HG03064 (cell line): ENCODE measurements at regions not wholly inside any gene's neighbourhood (a gene's known extent, or its start where the extent isn't known, plus 50 kb on each side); places are given as distances from the start of the nearest gene placed in this dataset.
"Not testable (repeated sequence)": the region's sequence is repeated elsewhere in the genome, so short reads cannot be mapped to it uniquely, and the experiment has no call there.

Experiments used
- ATAC-seq: cut with Tn5 transposase; IDR thresholded peaks from one replicate; pipeline ENCODE4 v1.9.1; 2021; ENCODE audit warnings: low read depth; ENCODE audit not compliant: unreplicated experiment

- not testable (repeated sequence) for ATAC-seq
Measured at GRCh38 chr6:63006018-63006417, 205.3 kb upstream of the FKBP1C start.

- ATAC-seq, result not testable (repeated sequence)
Measured at GRCh38 chr6:63010962-63011361, 200.3 kb upstream of the FKBP1C start.

- no peak for ATAC-seq
Measured at GRCh38 chr6:63014290-63014689, 197.0 kb upstream of the FKBP1C start.

GRCh38 chr6:63022631-63023030 is 188.6 kb upstream of the FKBP1C start:
- no peak for ATAC-seq

- no peak for ATAC-seq
Measured at GRCh38 chr6:63023726-63024125, 187.5 kb upstream of the FKBP1C start.

- ATAC-seq, result no peak
Measured at GRCh38 chr6:63049216-63049615, 162.1 kb upstream of the FKBP1C start.

GRCh38 chr6:63053206-63053605 is 158.1 kb upstream of the FKBP1C start:
- not testable (repeated sequence) for ATAC-seq

GRCh38 chr6:63058601-63059000 is 152.7 kb upstream of the FKBP1C start:
- no peak for ATAC-seq

GRCh38 chr6:63063631-63064271 is 147.5 kb upstream of the FKBP1C start:
- ATAC-seq, result no peak

GRCh38 chr6:63066055-63066704 is 145.1 kb upstream of the FKBP1C start:
- ATAC-seq, result no peak

GRCh38 chr6:63094947-63095346 is 116.3 kb upstream of the FKBP1C start:
- no peak for ATAC-seq

- ATAC-seq, result peak; percentile 76
Measured at GRCh38 chr6:63097222-63097621, 114.0 kb upstream of the FKBP1C start.

- no peak for ATAC-seq
Measured at GRCh38 chr6:63098789-63099188, 112.5 kb upstream of the FKBP1C start.

- ATAC-seq, result no peak
Measured at GRCh38 chr6:63099772-63100459, 111.4 kb upstream of the FKBP1C start.

- no peak for ATAC-seq
Measured at GRCh38 chr6:63114610-63115211, 96.6 kb upstream of the FKBP1C start.

GRCh38 chr6:63121166-63121565 is 90.1 kb upstream of the FKBP1C start:
- no peak for ATAC-seq

- no peak for ATAC-seq
Measured at GRCh38 chr6:63140114-63140513, 71.2 kb upstream of the FKBP1C start.

GRCh38 chr6:63140692-63141318 is 70.5 kb upstream of the FKBP1C start:
- ATAC-seq, result no peak

GRCh38 chr6:63149730-63150129 is 61.5 kb upstream of the FKBP1C start:
- no peak for ATAC-seq

- no peak for ATAC-seq
Measured at GRCh38 chr6:63154535-63154934, 56.7 kb upstream of the FKBP1C start.
